ENCODE measurements at regions not wholly inside any gene's neighbourhood (a gene's known extent, or its start where the extent isn't known, plus 50 kb on each side); places are given as distances from the start of the nearest gene placed in this dataset.
"Not testable (repeated sequence)": the region's sequence is repeated elsewhere in the genome, so short reads cannot be mapped to it uniquely, and the experiment has no call there.

- not testable (repeated sequence) for H3K4me3 Mint-ChIP-seq; H3K36me3 Mint-ChIP-seq; H3K4me1 Mint-ChIP-seq; H3K27ac Mint-ChIP-seq; ATAC-seq (replicated peaks); H3K9me3 Mint-ChIP-seq; DNase-seq
- H3K27me3 Mint-ChIP-seq, result peaks cover 11 to 12% of the 10 kb centered on the region in 2 donors
Measured at GRCh38 chr1:214095896-214096295, 108.1 kb downstream of the PROX1 start.

- Mint-ChIP-seq H3K27me3 (peaks cover 0 to 4% of the 10 kb centered on the region in 2 donors), H3K9me3 (peaks cover 2 to 4% of the 10 kb centered on the region in 2 donors), H3K27ac (no peak overlapping the region), H3K36me3 (no peaks in the 10 kb centered on the region), H3K4me1 (no peaks in the 10 kb centered on the region), H3K4me3 (no peak overlapping the region)
- no peak for DNase-seq
- no peak for ATAC-seq (replicated peaks)
Measured at GRCh38 chr1:214101246-214101645, 113.5 kb downstream of the PROX1 start.

- Mint-ChIP-seq H3K4me1 (no peaks in the 10 kb centered on the region), H3K27me3 (peaks cover 0 to 4% of the 10 kb centered on the region in 2 donors), H3K36me3 (no peaks in the 10 kb centered on the region), H3K27ac (no peak overlapping the region), H3K9me3 (peaks cover 2 to 4% of the 10 kb centered on the region in 2 donors), H3K4me3 (no peak overlapping the region)
- ATAC-seq (replicated peaks), result no peak
- no peak for DNase-seq
Measured at GRCh38 chr1:214101828-214102227, 114.1 kb downstream of the PROX1 start.

- H3K4me1 Mint-ChIP-seq, result no peaks in the 10 kb centered on the region
- peaks cover 0 to 4% of the 10 kb centered on the region in 2 donors for H3K27me3 Mint-ChIP-seq
- no peaks in the 10 kb centered on the region for H3K36me3 Mint-ChIP-seq
- H3K9me3 Mint-ChIP-seq, result peaks cover 2 to 4% of the 10 kb centered on the region in 2 donors
- no peak overlapping the region for H3K4me3 Mint-ChIP-seq
- DNase-seq, result no peak
- ATAC-seq (replicated peaks), result no peak
- H3K27ac Mint-ChIP-seq, result no peak overlapping the region
Measured at GRCh38 chr1:214102907-214103306, 115.1 kb downstream of the PROX1 start.

- H3K27ac Mint-ChIP-seq, result no peak overlapping the region
- no peaks in the 10 kb centered on the region for H3K36me3 Mint-ChIP-seq
- H3K4me1 Mint-ChIP-seq, result no peaks in the 10 kb centered on the region
- ATAC-seq (replicated peaks) (no peak), DNase-seq (no peak)
- no peak overlapping the region for H3K4me3 Mint-ChIP-seq
- H3K9me3 Mint-ChIP-seq, result peaks cover 2 to 4% of the 10 kb centered on the region in 2 donors
- H3K27me3 Mint-ChIP-seq, result peaks cover 0 to 4% of the 10 kb centered on the region in 2 donors
Measured at GRCh38 chr1:214103778-214104177, 116.0 kb downstream of the PROX1 start.

- ATAC-seq (replicated peaks), result no peak
- Mint-ChIP-seq H3K9me3 (peaks cover 2 to 4% of the 10 kb centered on the region in 2 donors), H3K4me1 (no peaks in the 10 kb centered on the region), H3K27me3 (peaks cover 0 to 4% of the 10 kb centered on the region in 2 donors), H3K36me3 (no peaks in the 10 kb centered on the region), H3K4me3 (no peak overlapping the region), H3K27ac (no peak overlapping the region)
- no peak for DNase-seq
Measured at GRCh38 chr1:214106375-214106774, 118.6 kb downstream of the PROX1 start.

GRCh38 chr1:214107322-214108096 lies 119.7 kb downstream of the PROX1 start:
- Mint-ChIP-seq H3K27me3 (peaks cover 0 to 4% of the 10 kb centered on the region in 2 donors), H3K9me3 (peaks cover 2 to 4% of the 10 kb centered on the region in 2 donors), H3K4me1 (no peaks in the 10 kb centered on the region), H3K4me3 (no peak overlapping the region), H3K36me3 (no peaks in the 10 kb centered on the region), H3K27ac (no peak overlapping the region)
- DNase-seq (no peak), ATAC-seq (replicated peaks) (no peak)

- Mint-ChIP-seq H3K4me1 (no peaks in the 10 kb centered on the region), H3K9me3 (peaks cover 2 to 4% of the 10 kb centered on the region in 2 donors), H3K27ac (no peak overlapping the region), H3K4me3 (no peak overlapping the region), H3K27me3 (peaks cover 0 to 4% of the 10 kb centered on the region in 2 donors), H3K36me3 (no peaks in the 10 kb centered on the region)
- DNase-seq, result no peak
- ATAC-seq (replicated peaks), result no peak
Measured at GRCh38 chr1:214108097-214108446, 120.3 kb downstream of the PROX1 start.

- H3K4me3 Mint-ChIP-seq, result no peak overlapping the region
- H3K27me3 Mint-ChIP-seq, result no peaks in the 10 kb centered on the region
Measured at GRCh38 chr1:214111796-214112195, 124.0 kb downstream of the PROX1 start.

GRCh38 chr1:214116258-214116657 lies 128.5 kb downstream of the PROX1 start:
- peaks cover 6 to 14% of the 10 kb centered on the region in 2 donors for H3K9me3 Mint-ChIP-seq
- H3K36me3 Mint-ChIP-seq, result no peaks in the 10 kb centered on the region
- ATAC-seq (replicated peaks), result no peak
- H3K27ac Mint-ChIP-seq, result no peak overlapping the region
- H3K4me3 Mint-ChIP-seq, result no peak overlapping the region
- H3K27me3 Mint-ChIP-seq, result no peaks in the 10 kb centered on the region
- H3K4me1 Mint-ChIP-seq, result no peaks in the 10 kb centered on the region
- DNase-seq, result no peak

More at GRCh38 chr1:214111796-214112195, 124.0 kb downstream of the PROX1 start:
- Mint-ChIP-seq H3K4me1 (no peaks in the 10 kb centered on the region), H3K36me3 (no peaks in the 10 kb centered on the region), H3K27ac (no peak overlapping the region), H3K9me3 (no peaks in the 10 kb centered on the region)
- DNase-seq (no peak), ATAC-seq (replicated peaks) (no peak)

- DNase-seq (no peak), ATAC-seq (replicated peaks) (no peak)
- H3K36me3 Mint-ChIP-seq, result no peaks in the 10 kb centered on the region
- no peaks in the 10 kb centered on the region for H3K4me1 Mint-ChIP-seq
- H3K27ac Mint-ChIP-seq, result no peak overlapping the region
- H3K4me3 Mint-ChIP-seq, result no peak overlapping the region
- H3K9me3 Mint-ChIP-seq, result peaks cover 7 to 14% of the 10 kb centered on the region in 2 donors
- peaks cover under 1 to 5% of the 10 kb centered on the region in 2 donors for H3K27me3 Mint-ChIP-seq
Measured at GRCh38 chr1:214117780-214118179, 130.0 kb downstream of the PROX1 start.

- H3K4me1 Mint-ChIP-seq, result peaks cover 0 to 2% of the 10 kb centered on the region in 2 donors
- H3K9me3 Mint-ChIP-seq, result peaks cover 7 to 14% of the 10 kb centered on the region in 2 donors
- ATAC-seq (replicated peaks), result no peak
- no peak overlapping the region for H3K4me3 Mint-ChIP-seq
- no peak for DNase-seq
- no peak overlapping the region for H3K27ac Mint-ChIP-seq
- H3K36me3 Mint-ChIP-seq, result no peaks in the 10 kb centered on the region
- peaks cover 18 to 19% of the 10 kb centered on the region in 2 donors for H3K27me3 Mint-ChIP-seq
Measured at GRCh38 chr1:214120191-214120590, 132.4 kb downstream of the PROX1 start.

GRCh38 chr1:214120951-214121350 lies 133.2 kb downstream of the PROX1 start:
- no peaks in the 10 kb centered on the region for H3K36me3 Mint-ChIP-seq
- H3K27ac Mint-ChIP-seq, result no peak overlapping the region
- H3K4me3 Mint-ChIP-seq, result no peak overlapping the region
- H3K4me1 Mint-ChIP-seq, result peaks cover 0 to 2% of the 10 kb centered on the region in 2 donors
- H3K27me3 Mint-ChIP-seq, result peaks cover 21 to 26% of the 10 kb centered on the region in 2 donors
- H3K9me3 Mint-ChIP-seq, result peaks cover 7 to 14% of the 10 kb centered on the region in 2 donors
- DNase-seq, result no peak
- no peak for ATAC-seq (replicated peaks)

GRCh38 chr1:214122110-214122509 lies 134.3 kb downstream of the PROX1 start:
- Mint-ChIP-seq H3K36me3 (no peaks in the 10 kb centered on the region), H3K9me3 (peaks cover 7 to 11% of the 10 kb centered on the region in 2 donors), H3K4me3 (no peak overlapping the region), H3K27me3 (peaks cover 21 to 26% of the 10 kb centered on the region in 2 donors), H3K27ac (no peak overlapping the region), H3K4me1 (peaks cover 0 to 2% of the 10 kb centered on the region in 2 donors)
- ATAC-seq (replicated peaks), result no peak
- no peak for DNase-seq

- Mint-ChIP-seq H3K36me3 (no peaks in the 10 kb centered on the region), H3K4me3 (no peak overlapping the region), H3K27ac (no peak overlapping the region), H3K4me1 (peaks cover 0 to 2% of the 10 kb centered on the region in 2 donors), H3K9me3 (peaks cover 4 to 6% of the 10 kb centered on the region in 2 donors), H3K27me3 (peaks cover 21 to 26% of the 10 kb centered on the region in 2 donors)
- peak; percentile 49 to 63 for ATAC-seq (replicated peaks)
- DNase-seq, result no peak
Measured at GRCh38 chr1:214123061-214123784, 135.4 kb downstream of the PROX1 start.
